Fibroblast of gingiva (primary cell): ENCODE measurements at regions not wholly inside any gene's neighbourhood (a gene's known extent, or its start where the extent isn't known, plus 50 kb on each side); places are given as distances from the start of the nearest gene placed in this dataset.
"Not testable (repeated sequence)": the region's sequence is repeated elsewhere in the genome, so short reads cannot be mapped to it uniquely, and the experiment has no call there.

Experiments
- DNase-seq: peaks from one replicate; pipeline ENCODE4 v3.0.0-alpha.2; 2011; ENCODE audit warnings: low read depth

DNA sequence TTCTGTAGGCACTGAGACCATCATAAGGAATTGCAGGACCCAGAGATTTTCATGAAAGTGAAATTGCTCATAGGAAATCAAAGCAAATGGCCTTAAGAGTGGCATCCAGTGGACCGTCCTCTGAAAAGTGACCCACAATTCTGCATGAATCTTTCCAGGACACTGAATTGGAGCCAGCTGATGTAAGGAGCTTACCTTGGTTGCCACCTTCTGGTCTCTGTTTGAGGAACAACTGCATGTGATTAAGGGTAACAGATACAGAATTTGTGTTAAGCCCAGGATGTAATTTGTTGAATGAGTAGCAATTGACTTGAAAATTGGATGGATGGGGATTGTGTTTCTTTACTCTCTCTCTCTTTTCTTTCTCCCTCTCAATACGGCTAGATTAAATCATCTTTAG lies 49.9 kb upstream of the GAS1 start:
- no peak for DNase-seq

DNA sequence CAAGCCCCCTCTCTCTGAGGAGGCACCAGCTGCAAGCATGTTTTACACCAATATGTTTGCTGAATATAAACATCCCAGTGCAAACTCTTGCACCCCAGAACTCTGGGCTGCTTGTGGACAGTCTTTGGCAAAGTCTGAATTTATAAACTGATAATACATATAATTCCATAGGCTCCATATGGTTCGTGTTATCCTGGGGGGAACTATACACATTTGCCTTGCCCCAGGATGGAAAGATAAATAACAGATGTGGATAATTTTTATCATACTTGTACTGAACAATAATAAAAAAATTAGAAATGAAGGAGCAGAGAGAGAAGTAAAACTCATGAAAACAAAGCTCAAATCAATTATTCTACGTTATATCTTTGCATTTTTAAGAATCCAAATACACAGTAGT lies 50.6 kb upstream of the GAS1 start:
- DNase-seq: no peak

DNA sequence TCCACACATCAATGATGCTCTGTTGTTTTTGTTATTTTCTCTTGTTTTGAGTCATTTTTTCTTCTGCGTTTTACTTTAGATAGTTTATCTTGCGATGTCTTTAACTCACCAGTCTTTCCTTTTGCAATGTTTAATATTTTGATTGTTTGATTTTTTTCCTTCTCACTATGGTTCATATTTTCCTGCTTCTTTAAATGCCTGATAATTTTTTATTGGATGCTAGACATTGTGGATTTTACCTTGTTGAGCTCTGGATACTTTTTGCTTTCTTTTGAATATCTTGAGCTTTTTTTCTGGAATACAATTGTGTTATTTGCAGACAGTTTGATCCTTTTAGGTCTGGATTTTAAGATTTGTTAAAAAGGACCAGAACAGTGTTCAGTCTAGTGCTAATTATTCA lies 55.2 kb upstream of the GAS1 start:
- no peak for DNase-seq

- DNase-seq: no peak
Observed at GRCh38 chr9:87004016-87004415, 56.7 kb upstream of the GAS1 start.

DNA sequence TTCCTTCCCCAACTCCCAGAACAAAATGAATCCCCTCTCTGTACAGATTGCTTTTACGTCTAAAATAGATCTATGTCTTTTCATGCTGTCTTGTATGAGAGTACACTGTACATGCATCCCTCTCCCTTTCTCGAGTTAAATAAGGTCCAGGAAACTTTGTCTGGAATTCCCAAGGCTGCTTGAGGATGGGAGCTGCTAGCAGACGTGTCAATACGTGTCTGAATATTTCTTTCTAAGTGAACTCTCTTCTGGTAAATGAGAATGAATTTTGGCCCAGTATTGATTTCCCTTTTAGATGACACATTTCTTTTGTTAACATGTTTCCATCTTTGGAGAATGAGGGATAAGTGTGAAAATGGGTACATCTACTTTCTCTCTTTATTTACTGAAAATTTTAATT lies 59.6 kb upstream of the GAS1 start:
- DNase-seq: no peak

DNA sequence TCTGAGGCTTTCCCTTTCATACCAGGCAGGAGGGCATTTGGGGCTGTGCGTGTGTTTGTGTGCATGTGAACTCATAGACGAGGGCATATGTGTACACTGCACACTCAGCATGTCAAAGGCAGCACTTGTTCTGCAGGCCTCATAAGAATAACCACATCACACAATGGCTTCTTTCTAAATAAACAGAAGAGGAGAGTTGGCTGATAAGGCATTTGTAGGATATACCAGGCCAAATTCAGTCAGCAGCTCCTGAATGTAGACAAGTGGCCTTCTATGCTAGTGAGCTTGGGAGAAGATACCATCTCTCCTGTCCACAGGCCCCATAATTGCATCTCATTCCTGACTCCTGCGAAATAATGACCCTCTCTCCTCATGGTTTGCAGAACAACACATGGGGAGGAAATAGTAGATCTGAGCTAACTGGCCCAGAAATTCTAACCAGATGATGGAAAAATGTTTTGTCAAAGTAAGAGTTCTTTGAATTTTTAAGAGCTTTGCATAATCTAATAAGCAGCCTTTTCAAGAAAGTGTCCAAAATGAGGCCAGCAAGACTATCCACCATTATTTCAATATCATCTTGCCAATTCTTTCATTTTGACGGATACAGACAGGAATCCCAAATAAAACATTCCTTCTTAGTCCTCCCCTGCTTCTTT lies 60.5 kb upstream of the GAS1 start:
- peak; percentile 81 for DNase-seq

DNA sequence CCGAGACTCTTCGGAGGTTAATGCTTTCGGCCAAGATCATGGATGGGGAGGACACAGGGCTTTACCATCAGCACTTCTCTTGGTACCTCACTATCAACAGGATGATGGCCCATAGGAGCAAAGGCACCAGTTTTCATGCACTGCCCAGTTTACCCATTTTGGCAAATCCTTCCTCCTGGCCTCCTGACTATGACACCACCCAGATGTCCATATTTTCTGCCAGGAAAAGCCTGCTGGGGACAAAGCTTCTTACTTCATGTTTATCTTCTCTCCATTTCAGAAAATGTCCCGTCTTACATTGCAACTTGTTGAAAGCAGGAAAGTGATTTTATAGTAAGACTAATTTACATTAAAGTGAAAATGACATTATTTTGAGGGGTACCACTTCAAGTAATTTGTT lies 61.4 kb upstream of the GAS1 start:
- DNase-seq: peak; percentile 20

GRCh38 chr9:87010626-87011025 lies 63.3 kb upstream of the GAS1 start:
- DNase-seq: no peak

DNA sequence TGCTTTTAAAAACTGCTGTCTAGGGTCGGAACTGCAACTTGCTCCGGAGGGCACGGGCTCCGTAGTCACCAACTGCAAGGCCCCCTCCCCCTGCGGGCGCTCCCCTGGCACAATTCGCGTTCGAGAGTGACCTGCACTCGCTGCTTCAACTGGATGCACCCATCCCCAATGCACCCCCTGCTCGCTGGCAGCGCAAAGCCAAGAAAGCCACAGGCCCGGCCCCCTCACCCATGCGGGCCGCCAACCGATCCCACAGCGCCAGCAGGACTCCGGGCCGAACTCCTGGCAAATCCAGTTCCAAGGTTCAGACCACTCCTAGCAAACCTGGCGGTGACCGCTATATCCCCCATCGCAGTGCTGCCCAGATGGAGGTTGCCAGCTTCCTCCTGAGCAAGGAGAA lies 64.2 kb upstream of the GAS1 start:
- no peak for DNase-seq

DNA sequence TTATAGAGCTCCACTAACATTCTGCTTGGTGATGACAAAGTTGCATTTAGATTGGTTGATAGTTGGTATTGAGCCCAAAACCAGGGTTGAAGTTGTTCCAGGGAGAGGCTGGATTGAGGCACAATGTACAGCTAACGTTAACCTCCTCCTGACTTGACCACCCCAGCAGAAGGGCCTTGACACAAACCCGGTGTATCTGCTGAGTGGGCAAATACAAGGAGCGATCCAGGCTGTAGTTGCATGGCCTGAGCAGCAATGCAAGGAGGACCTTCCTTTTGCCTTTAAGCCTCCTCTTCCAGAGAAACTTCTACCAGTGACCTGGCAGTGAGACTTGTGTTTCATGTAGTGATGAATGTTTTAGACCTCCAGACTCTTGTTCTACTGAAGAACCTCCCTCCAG lies 66.2 kb upstream of the GAS1 start:
- no peak for DNase-seq

DNA sequence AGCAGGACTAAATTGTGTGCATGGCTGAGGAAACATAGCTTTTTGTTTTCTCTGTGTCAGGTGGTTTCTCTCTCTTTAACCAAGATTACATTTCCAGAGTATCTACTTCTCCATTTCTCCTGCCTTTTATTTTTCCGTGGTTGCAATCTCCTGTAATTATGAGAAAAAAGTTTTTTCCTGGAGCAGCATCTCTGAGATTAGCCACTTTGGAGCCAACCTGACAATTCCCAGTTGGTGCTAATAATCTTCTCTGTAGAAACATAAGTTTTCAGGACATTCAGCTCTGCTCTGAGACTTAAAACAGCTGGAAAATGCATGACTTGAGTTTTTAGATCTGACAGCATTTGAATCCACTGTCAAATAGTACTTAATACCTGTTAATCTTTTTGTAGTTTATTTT lies 67.1 kb upstream of the GAS1 start:
- no peak for DNase-seq

- DNase-seq: no peak
Observed at GRCh38 chr9:87016681-87017080, 69.4 kb upstream of the GAS1 start.

GRCh38 chr9:87020169-87020950 lies 73.1 kb upstream of the GAS1 start:
- DNase-seq: no peak

DNA sequence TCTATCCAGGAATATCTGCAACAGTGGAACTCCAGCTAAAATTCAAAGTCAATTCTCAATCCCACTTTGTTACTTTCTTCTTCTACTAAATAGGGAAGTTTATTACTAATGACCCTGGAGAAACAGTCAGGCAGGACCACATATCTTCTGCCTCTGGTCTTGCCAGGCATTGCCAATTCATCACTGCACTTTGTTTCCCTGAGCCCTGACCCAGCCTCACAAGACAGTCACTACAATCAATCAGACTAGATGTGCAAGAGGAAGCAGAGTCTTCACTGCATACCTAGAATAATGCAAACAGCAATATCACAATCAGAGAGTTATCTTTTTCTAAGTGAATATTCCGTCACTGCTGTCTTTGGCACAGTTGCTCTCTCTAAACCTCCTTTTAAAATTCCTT lies 74.9 kb upstream of the GAS1 start:
- DNase-seq: no peak

DNA sequence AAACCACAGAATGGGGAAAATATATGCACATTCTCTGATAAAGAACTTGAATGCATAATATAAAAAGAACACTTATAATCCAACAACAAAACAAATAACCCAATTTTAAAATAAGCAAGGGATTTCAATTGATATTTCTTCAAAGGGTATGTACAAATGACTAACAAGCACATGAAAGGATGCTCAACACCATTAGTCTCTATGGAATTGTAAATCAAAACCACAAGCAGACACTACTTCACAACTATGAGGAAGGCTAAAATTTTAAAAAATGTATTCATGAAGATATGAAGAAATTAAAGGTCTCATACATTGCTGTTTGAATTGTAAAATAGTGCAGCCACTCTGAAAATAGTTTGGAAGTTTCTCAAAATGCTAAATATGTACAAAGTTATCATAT lies 78.9 kb upstream of the GAS1 start:
- no peak for DNase-seq

DNA sequence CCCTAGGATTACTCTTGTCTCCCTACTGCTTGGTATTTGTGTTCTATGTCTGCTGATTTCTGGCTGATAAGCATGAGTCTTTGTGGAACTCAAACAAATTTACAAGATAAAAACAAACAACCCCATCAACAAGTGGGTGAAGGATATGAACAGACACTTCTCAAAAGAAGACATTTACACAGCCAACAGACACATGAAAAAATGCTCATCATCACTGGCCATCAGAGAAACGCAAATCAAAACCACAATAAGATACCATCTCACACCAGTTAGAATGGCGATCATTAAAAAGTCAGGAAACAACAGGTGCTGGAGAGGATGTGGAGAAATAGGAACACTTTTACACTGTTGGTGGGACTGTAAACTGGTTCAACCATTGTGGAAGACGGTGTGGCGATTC lies 81.5 kb upstream of the GAS1 start:
- DNase-seq: not testable (repeated sequence)

DNA sequence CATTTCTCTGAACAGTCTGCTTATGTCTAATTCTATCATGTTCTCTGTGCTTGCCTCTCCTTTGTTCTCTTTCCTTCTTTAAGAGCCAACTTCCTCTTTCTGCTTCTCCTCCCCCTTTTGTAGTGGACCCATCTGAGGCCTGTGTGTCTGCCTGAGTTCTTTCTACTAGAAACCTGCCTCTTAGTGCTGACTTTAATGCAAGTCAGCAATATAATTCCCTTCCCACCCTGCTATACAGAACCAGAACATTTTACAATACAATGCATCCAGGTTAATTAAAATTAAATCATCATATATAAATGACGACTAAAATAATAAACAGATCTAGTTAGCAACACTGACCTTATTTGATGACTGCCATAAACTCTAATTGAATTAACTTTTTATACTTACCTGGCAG lies 82.6 kb upstream of the GAS1 start:
- no peak for DNase-seq

- DNase-seq: peak; percentile 24
Observed at GRCh38 chr9:87034841-87035240, 87.5 kb upstream of the GAS1 start.

- DNase-seq: no peak
Observed at GRCh38 chr9:87035879-87036278, 88.6 kb upstream of the GAS1 start.

DNA sequence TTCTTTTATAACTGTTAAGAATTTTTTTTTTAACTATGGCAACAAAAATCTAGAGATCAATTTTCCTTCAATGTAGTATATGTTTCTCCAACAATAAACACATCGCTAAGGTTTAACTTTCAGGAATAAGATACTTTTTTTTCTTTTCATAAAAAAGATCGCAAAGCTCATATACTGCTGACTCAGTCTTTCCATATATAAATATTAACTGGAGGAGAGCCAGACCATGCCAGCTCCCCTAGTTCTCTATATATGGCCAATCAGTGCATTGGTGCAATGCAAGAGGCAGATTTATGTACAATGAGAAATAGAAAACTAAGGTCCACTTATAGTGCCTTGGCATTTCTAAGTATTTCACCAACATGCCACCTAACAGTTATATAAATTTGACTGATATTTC lies 89.2 kb upstream of the GAS1 start:
- no peak for DNase-seq

- no peak for DNase-seq
Observed at GRCh38 chr9:87039809-87040392, 92.6 kb upstream of the GAS1 start.

DNA sequence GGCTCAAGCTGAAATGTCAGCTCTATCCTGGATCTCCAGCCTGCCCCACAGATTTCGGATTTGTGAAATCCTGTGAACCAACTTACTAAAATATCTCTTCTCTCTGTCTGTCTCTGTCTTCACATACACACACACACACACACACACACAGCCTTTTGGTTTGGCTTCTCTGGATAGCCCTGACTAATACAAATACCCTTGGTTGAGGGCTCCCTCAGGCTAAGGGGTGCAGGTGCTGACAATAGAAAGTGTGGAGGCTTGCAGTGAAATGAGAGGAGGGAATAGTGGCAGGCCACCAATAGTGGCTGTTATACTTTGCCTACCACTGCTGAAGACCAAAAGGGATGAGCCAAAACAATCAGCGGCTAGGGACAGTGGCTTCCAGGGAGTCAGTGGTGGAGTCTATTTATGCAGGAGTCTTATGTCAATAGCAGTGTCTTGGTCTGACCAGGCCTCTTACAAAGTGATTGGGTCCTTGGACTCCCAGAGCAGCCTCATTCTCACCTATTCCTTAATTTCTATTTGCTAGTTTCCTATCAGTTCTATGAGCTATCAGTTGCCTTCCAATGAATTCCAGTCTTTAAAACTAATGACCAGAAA lies 93.2 kb upstream of the GAS1 start:
- DNase-seq: no peak

- DNase-seq: not testable (repeated sequence)
Observed at GRCh38 chr9:87041553-87042235, 94.4 kb upstream of the GAS1 start.
